ENCODE measurements at regions not wholly inside any gene's neighbourhood (a gene's known extent, or its start where the extent isn't known, plus 50 kb on each side); places are given as distances from the start of the nearest gene placed in this dataset.
"Not testable (repeated sequence)": the region's sequence is repeated elsewhere in the genome, so short reads cannot be mapped to it uniquely, and the experiment has no call there.

DNA sequence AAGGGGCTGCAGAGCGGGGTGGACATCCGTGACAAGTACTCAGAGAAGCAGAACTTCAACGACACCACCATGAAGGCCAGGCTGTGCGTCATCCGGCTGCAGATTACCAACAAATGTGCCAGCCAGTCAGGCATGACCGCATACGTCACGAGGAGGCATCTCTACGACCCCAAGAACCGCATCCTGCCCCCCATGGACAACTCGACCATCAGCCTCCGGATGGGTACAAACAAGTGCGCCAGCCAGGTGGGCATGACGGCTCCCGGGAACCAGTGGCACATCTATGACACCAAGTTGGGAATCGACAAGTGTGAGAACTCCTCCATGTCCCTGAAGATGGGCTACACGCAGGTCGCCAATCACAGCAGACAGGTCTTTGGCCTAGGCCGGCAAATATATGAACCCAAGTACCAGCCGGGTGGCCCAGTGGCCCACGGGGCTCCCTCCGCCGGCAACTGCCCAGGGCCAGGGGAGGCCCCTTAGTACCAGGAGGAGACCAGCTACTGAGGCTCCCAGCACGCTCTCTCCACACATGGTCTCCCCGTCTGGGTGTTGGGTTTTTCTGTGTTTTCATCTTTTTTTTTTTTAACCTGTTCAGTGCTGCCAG, 133.4 kb upstream of the TEKT4 start:
- DNase-seq: not testable (repeated sequence)

DNA sequence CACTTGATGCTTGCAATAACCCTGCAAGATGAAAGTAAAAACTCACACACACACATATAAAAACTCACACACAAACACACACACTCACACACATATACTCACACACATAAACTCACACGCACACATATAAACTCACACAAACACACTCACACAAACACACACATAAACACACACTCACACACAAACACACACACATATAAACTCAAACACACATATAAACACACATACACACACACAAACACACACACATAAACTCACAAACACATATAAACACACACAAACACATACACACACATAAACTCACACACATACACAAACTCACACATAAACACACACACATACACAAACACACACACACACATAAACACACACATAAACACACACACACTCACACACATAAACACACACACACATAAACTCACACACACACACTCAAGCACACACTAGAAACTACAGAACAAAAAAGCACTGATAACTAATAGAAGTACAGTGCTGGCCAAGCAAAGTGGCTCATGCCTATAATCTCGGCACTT, 117.7 kb upstream of the TEKT4 start:
- no peak for DNase-seq

DNA sequence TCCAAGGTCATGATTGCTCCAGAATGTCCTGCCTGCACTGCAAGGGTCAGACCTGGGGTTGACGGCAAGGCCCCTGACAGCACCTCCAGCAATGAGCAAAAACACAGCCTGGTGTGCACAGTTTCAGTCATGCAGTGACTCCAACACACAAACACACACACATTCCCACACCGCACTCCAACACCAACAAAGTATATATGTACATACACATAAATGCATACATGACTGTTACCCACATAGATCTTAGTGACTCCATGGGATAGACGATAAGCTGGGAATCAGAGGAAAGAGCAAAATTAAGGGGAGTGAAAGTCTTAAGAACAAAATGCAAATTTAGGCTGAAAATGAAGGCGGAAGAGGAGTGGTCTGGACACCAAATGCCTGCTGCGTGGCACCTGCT, 112.7 kb upstream of the TEKT4 start:
- DNase-seq: no peak

DNA sequence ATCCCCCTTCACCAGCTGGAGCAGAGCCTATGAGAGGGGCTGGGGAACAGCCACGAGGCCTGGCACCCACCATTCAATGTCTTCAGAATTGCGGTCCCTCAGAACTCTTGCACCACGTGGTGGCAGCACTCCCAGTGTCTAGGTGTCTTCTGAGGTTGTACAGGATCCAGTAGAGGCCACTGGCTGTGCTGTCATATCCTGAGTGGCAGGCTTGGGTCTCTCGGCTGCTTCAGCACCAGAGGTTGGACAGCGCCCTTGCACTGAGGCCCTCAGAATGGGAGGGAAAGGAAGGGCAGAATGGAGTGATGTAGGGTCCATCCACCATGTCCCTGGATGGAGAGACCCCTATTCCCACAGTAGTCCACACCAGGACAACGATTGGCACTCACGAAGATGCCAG, 112.0 kb upstream of the TEKT4 start:
- no peak for DNase-seq

DNA sequence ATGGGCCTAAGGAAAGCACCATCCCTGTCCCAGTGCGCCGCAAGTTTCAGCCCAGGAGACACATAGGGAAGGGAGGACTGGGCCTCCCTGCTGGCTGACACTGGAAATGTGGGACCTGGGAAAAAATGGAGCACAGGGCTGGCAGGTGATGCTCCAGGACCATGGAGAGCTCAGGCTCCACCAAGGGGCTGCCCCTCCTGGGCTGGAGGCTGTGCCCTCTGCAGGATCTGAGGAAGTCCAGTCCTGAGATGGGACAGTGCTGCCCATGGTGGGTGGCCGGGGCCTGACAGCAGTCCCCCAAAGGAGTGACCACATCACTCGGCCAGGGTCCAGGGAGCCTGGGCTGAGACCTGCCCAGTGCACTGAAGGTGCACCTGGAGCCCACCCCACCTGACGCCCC, 108.6 kb upstream of the TEKT4 start:
- no peak for DNase-seq

DNA sequence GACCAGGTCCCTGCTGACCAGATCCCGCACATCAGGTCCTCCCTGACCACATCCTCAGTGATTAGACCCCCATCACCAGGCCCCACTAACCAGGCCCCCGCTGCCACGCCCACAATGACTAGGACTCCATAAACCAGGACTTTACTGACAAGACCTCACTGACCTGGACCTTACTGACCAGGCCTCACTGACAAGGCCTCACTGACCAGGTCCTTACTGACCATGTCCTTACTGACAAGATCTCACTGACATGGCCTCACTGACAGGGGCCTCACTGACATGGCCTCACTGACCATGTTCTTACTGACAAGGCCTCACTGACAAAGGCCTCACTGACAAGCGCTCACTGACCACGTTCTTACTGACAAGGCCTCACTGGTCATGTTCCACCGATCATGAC, 107.9 kb upstream of the TEKT4 start:
- no peak for DNase-seq

DNA sequence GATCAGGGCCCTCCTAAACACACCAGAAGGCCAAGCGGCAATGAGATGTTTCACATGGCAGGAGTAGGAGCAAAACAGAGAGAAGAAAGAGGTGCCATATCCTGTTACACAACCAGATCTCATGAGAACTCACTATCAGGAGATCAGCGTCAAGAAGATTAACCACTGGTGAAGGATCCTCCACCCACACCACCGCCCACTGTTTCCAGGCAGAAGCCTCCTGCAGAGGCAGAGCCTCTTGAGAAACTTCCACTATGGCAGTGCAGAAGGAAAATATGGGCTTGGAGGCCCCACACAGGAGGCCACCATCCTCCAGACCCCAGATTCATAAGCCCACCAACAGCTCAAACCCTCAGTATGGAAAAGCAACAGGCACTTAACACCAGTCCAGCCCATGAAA, 106.9 kb upstream of the TEKT4 start:
- not testable (repeated sequence) for DNase-seq

DNA sequence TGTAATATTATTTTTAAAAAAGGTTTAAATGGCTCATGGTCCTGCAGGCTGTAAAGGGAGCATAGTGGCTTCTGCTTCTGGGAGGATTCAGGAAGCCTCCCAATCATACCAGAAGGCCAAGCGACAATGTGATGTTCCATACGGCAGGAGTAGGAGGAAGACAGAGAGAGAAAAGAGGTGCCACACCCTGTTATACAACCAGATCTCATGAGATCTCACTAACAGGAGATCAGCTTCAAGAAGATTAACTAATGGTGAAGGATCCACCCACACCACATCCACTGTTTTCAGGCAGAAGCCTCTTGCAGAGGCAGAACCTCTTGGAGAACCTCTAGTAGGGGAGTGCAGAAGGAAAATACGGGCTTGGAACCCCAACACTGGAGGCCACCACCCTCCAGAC, 103.9 kb upstream of the TEKT4 start:
- DNase-seq: no peak

DNA sequence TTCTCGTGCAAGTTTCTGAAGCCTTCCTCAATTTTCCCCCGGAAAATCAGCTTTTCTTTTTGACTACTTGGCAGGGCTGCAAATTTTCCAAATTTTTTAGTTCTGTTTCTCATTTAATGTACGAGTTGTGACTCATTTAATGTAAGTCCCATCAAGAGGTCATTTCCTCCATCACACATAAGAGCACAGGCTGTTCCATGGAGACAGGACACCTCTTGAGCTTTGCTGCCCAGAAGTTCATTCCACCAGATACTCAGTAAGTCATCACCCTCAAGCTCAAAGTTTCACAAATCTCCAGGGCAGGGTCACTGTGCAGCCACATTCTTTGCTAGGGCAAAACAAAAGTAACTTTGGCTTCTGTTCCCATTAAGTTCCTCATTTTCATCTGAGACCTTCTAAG, 101.5 kb upstream of the TEKT4 start:
- no peak for DNase-seq

DNA sequence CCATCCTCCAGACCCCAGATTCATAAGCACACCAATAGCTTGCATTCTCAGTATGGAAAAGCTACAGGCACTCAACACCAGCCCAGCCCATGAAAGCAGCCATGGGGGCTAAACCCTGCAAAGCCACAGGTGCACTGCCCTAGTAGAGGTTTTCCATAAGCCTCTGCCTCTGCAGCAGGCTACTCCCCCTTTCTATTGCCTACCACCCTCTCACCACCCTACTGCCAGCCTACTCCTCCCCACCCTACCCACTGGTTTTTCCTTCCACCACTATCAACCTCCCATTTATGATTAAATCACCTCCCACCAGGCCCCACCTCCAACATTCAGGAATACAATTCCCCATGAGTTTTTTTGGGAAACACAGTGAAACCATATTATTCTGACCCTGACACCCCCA, 96.4 kb upstream of the TEKT4 start:
- DNase-seq: no peak

DNA sequence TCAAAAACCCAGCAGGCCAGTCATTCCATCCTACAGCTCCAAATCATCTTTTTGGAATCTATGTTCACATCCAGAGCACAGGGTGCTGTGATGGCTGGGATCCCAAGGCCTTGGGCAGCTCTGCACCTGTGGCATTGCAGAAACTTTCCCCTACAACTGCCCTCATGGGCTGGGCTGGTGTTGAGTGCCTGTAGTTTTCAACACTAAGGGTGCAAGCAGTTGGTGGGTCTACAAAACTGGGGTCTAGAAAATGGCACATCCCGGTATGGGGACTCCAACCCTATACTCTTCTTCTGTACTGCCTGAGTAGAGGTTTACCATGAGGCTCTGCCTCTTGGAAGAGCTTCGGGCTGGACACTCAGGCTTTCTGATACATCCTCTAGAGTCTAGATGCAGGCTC, 95.2 kb upstream of the TEKT4 start:
- DNase-seq: no peak

DNA sequence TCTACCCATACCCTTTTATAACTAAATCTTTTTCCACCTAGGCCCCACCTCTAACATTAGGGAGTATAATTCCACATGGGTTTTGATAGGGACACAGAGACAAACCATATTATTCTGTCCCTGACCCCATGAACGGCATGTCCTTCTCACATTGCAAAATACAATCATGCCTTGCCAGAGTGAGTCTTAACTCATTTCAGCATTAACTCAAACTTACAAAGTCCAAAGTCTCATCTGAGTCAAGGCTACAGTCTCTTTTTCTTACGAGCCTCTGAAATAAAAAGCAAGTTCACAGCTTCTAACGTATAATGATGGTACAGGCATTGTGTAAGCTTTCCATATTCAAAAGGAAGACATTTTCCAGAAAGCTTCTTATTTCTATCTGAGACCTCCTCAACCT, 86.1 kb upstream of the TEKT4 start:
- not testable (repeated sequence) for DNase-seq

DNA sequence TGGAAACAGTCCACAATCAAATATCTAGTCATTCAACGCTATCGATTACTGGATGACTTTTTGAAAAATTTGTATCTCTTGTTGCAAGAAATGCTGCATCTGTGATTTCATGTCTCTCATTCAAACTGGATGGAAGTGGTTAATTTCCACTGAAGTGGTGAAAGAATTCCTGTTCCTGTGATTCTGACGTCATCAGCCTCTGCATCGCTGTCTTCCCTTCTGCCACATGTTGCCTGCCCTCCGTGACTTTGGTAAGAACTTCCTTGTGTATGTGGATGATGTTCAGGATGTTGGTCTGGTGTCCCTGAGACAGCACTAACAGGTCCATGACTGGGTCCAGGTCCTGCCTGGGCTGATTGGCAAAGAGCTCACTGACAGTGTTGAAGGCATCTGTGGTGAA, 84.8 kb upstream of the TEKT4 start:
- DNase-seq: not testable (repeated sequence)

DNA sequence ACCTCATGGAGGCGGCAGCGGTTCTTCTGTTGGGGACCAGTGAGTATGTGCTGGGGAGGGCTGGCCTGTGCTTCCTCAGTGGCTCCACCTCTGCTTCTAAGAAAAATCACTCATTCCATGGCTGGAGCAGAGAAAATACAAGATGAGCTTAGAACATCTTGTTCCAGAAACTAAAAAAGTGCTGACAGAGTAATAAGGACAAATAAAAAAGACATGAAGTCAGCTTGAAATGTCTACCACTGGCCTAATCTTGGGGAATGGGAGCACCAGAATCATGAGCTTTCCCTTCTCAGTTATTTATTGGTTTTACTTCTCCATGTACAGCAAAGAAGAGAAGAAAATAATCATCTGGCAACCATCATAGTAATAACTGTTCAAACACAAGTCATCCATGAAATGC, 81.1 kb upstream of the TEKT4 start:
- DNase-seq: not testable (repeated sequence)

DNA sequence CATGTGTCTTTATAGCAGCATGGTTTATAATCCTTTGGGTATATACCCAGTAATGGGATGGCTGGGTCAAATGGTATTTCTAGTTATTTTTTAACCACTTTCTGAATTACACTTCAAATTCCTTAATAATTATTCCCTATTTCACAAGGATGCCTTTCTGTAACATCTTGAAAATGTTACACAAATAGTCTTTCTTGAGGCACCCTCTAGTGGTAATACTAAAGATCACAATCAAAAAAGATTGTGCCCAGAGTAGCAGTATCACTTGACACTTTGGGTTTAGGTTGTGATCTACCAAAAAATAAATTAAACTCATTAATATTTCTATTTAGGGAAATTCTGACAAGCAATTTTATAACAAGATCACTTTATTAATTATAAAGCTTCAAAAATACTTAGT, 74.0 kb upstream of the TEKT4 start:
- peak; percentile 0 for DNase-seq

All from NCI-H510A treated with DMSO at 0.1 percent for 48 hours (cell line).